Right atrium auricular region (tissue), 2 donors: ENCODE measurements at regions not wholly inside any gene's neighbourhood (a gene's known extent, or its start where the extent isn't known, plus 50 kb on each side); places are given as distances from the start of the nearest gene placed in this dataset.

Experiments used
- DNase-seq: peaks from one replicate; pipeline ENCODE4 v3.0.0-alpha.2; 2019; ENCODE audit warnings: low spot score
- H3K27ac ChIP-seq, 2 donors: fragments of 200-600 bp; sonication (generic); 1 replicate in 1 of 2; 2 replicates in 1 of 2; pipeline ENCODE4 v1.5.1; 2016 to 2019
- H3K27me3 ChIP-seq, 2 donors: fragments of 200-600 bp; sonication (generic); one replicate each; pipeline versions ENCODE4 v1.5.1 to v1.6.0; 2017 to 2019
- H3K36me3 ChIP-seq: fragments of 200-600 bp; sonication (generic); one replicate; pipeline ENCODE4 v1.5.1; 2016
- H3K4me1 ChIP-seq, 2 donors: fragments of 200-600 bp; sonication (generic); one replicate each; pipeline versions ENCODE4 v1.5.1 to v1.6.0; 2017 to 2019
- H3K4me3 ChIP-seq, 2 donors: fragments of 200-600 bp; sonication (generic); 1 replicate in 1 of 2; 2 replicates in 1 of 2; pipeline ENCODE4 v1.5.1; 2017 to 2019; ENCODE audit warnings: mild to moderate bottlenecking in 1 of 2, moderate library complexity in 1 of 2
- H3K9me3 ChIP-seq, 2 donors: fragments of 200-600 bp; sonication (generic); one replicate each; pipeline ENCODE4 v1.5.1; 2019
- CTCF ChIP-seq, 2 donors: fragments of 200-600 bp; sonication (generic); IDR thresholded peaks; one replicate each; pipeline ENCODE4 v1.5.1; 2019; ENCODE audit warnings: antibody characterized with exemption in 2 of 2

GRCh38 chr5:125874717-125875116 is 548.5 kb upstream of the GRAMD2B start:
- Histone ChIP-seq H3K9me3 (no peaks in the 10 kb centered on the region), H3K4me1 (no peaks in the 10 kb centered on the region), H3K36me3 (no peaks in the 10 kb centered on the region), H3K27me3 (no peaks in the 10 kb centered on the region), H3K27ac (no peak overlapping the region), H3K4me3 (no peak overlapping the region)
- no peak for TF ChIP-seq CTCF (IDR thresholded peaks at IDR 0.05)
- no peak for DNase-seq

- no peak for DNase-seq
- H3K4me3 ChIP-seq: no peak overlapping the region
- no peak overlapping the region for H3K27ac ChIP-seq
- TF ChIP-seq CTCF (IDR thresholded peaks at IDR 0.05): no peak
- H3K27me3 ChIP-seq: no peaks in the 10 kb centered on the region
- no peaks in the 10 kb centered on the region for H3K9me3 ChIP-seq
- no peaks in the 10 kb centered on the region for H3K36me3 ChIP-seq
- no peaks in the 10 kb centered on the region for H3K4me1 ChIP-seq
Measured at GRCh38 chr5:125877248-125877647, 546.0 kb upstream of the GRAMD2B start.

GRCh38 chr5:125882061-125882460 is 541.1 kb upstream of the GRAMD2B start:
- H3K36me3 ChIP-seq: no peaks in the 10 kb centered on the region
- DNase-seq: no peak
- no peak for TF ChIP-seq CTCF (IDR thresholded peaks at IDR 0.05)
- no peaks in the 10 kb centered on the region for H3K27me3 ChIP-seq
- no peak overlapping the region for H3K27ac ChIP-seq
- no peak overlapping the region for H3K4me3 ChIP-seq
- no peaks in the 10 kb centered on the region for H3K4me1 ChIP-seq
- H3K9me3 ChIP-seq: no peaks in the 10 kb centered on the region

GRCh38 chr5:125883223-125883622 is 540.0 kb upstream of the GRAMD2B start:
- DNase-seq: no peak
- no peaks in the 10 kb centered on the region for H3K36me3 ChIP-seq
- no peaks in the 10 kb centered on the region for H3K4me1 ChIP-seq
- no peak overlapping the region for H3K27ac ChIP-seq
- no peak overlapping the region for H3K4me3 ChIP-seq
- H3K9me3 ChIP-seq: no peaks in the 10 kb centered on the region
- H3K27me3 ChIP-seq: no peaks in the 10 kb centered on the region
- no peak for TF ChIP-seq CTCF (IDR thresholded peaks at IDR 0.05)

GRCh38 chr5:125888358-125888757 is 534.9 kb upstream of the GRAMD2B start:
- Histone ChIP-seq H3K27me3 (no peaks in the 10 kb centered on the region), H3K4me1 (peaks cover 0 to 3% of the 10 kb centered on the region in 2 donors), H3K27ac (no peak overlapping the region), H3K9me3 (no peaks in the 10 kb centered on the region), H3K36me3 (no peaks in the 10 kb centered on the region), H3K4me3 (no peak overlapping the region)
- DNase-seq: no peak
- no peak for TF ChIP-seq CTCF (IDR thresholded peaks at IDR 0.05)

GRCh38 chr5:125890511-125890931 is 532.7 kb upstream of the GRAMD2B start:
- Histone ChIP-seq H3K9me3 (no peaks in the 10 kb centered on the region), H3K4me3 (no peak overlapping the region), H3K36me3 (no peaks in the 10 kb centered on the region), H3K4me1 (peaks cover 0 to 3% of the 10 kb centered on the region in 2 donors), H3K27ac (no peak overlapping the region), H3K27me3 (no peaks in the 10 kb centered on the region)
- DNase-seq: no peak
- TF ChIP-seq CTCF (IDR thresholded peaks at IDR 0.05): no peak
